Tibial nerve (tissue), 4 donors: ENCODE measurements at regions not wholly inside any gene's neighbourhood (a gene's known extent, or its start where the extent isn't known, plus 50 kb on each side); places are given as distances from the start of the nearest gene placed in this dataset.

Experiments used
- DNase-seq, 2 donors: peaks; one replicate each; pipeline ENCODE4 v3.0.0-alpha.2; 2019; ENCODE audit warnings: low spot score in 2 of 2
- H3K27ac ChIP-seq, 4 donors: fragments of 200-600 bp; sonication (generic) in 3 of 4; one replicate each; pipeline ENCODE4 v1.5.1; 2017 to 2019; ENCODE audit warnings: mild to moderate bottlenecking in 1 of 4
- H3K27me3 ChIP-seq, 2 donors: fragments of 200-600 bp; sonication (generic) in 1 of 2; one replicate each; pipeline versions ENCODE4 v1.5.1 to v1.6.0; 2017 to 2019
- H3K36me3 ChIP-seq, 3 donors: fragments of 200-600 bp; sonication (generic); one replicate each; pipeline ENCODE4 v1.5.1; 2018 to 2019
- H3K4me1 ChIP-seq, 4 donors: fragments of 200-600 bp; sonication (generic) in 3 of 4; one replicate each; pipeline ENCODE4 v1.5.1; 2017 to 2019
- H3K4me3 ChIP-seq, 4 donors: fragments of 200-600 bp; sonication (generic) in 3 of 4; one replicate each; pipeline ENCODE4 v1.5.1; 2017 to 2019; ENCODE audit warnings: mild to moderate bottlenecking in 1 of 4, moderate library complexity in 1 of 4
- H3K9me3 ChIP-seq, 4 donors: fragments of 200-600 bp; sonication (generic) in 3 of 4; one replicate each; pipeline ENCODE4 v1.5.1; 2017 to 2019
- CTCF ChIP-seq, 5 experiments: fragments of 200-600 bp in 3 of 5; fragments of 450-650 bp in 2 of 5; sonication (generic) in 3 of 5; IDR thresholded peaks; one replicate each; pipeline ENCODE4 v1.5.1; 2016 to 2019; ENCODE audit warnings: antibody characterized with exemption in 5 of 5, mild to moderate bottlenecking in 3 of 5, moderate library complexity in 2 of 5
- EP300 ChIP-seq, 2 donors: sonication (generic); formaldehyde crosslinking; IDR thresholded peaks; one replicate each; pipeline ENCODE4 v1.6.1; 2017; ENCODE audit warnings: antibody characterized with exemption in 2 of 2, mild to moderate bottlenecking in 1 of 2
- POLR2A ChIP-seq, 2 donors: fragments of 450-650 bp; IDR thresholded peaks; one replicate each; pipeline ENCODE4 v1.6.1; 2017; ENCODE audit warnings: antibody characterized with exemption in 2 of 2, mild to moderate bottlenecking in 2 of 2, moderate library complexity in 2 of 2
- WGBS, 2 donors: methylation state at CpG; one replicate each; pipeline ENCODE4 v1.1.5; 2018; 5-methylcytosine and 5-hydroxymethylcytosine counted together

- DNase-seq, result no peak
- 95 to 97% methylated on average over 2 of the region's 2 CpGs for WGBS, 2 donors
- H3K27me3 ChIP-seq, result no peaks in the 10 kb centered on the region
- H3K36me3 ChIP-seq, result peaks cover 0 to 24% (median 0%) of the 10 kb centered on the region in 3 donors
- TF ChIP-seq CTCF (IDR thresholded peaks at IDR 0.05) (no peak), POLR2A (IDR thresholded peaks at IDR 0.05) (no peak)
- no peak overlapping the region for H3K4me3 ChIP-seq
- no peak overlapping the region for H3K27ac ChIP-seq
- no peaks in the 10 kb centered on the region for H3K9me3 ChIP-seq
- peaks cover 0 to 10% (median 0%) of the 10 kb centered on the region in 4 donors for H3K4me1 ChIP-seq
Measured at GRCh38 chr22:42203609-42204008, 66.8 kb downstream of the TCF20 start.

- Histone ChIP-seq H3K36me3 (peaks cover 0 to 17% (median 0%) of the 10 kb centered on the region in 3 donors), H3K27ac (no peak overlapping the region), H3K4me1 (peaks cover 0 to 4% (median 0%) of the 10 kb centered on the region in 4 donors), H3K27me3 (no peaks in the 10 kb centered on the region), H3K9me3 (no peaks in the 10 kb centered on the region), H3K4me3 (no peak overlapping the region)
- TF ChIP-seq POLR2A (IDR thresholded peaks at IDR 0.05) (no peak), EP300 (IDR thresholded peaks at IDR 0.05) (no peak), CTCF (IDR thresholded peaks at IDR 0.05) (no peak)
- WGBS, 2 donors, result 87 to 94% methylated on average over 6 of the region's 6 CpGs
- no peak for DNase-seq
Measured at GRCh38 chr22:42202669-42203068, 67.8 kb downstream of the TCF20 start.

- Histone ChIP-seq H3K27me3 (no peaks in the 10 kb centered on the region), H3K4me1 (no peaks in the 10 kb centered on the region), H3K27ac (no peak overlapping the region), H3K4me3 (no peak overlapping the region), H3K36me3 (peaks cover 0 to 11% (median 0%) of the 10 kb centered on the region in 3 donors), H3K9me3 (no peaks in the 10 kb centered on the region)
- WGBS, 2 donors, result 64 to 91% methylated on average over 1 of the region's 1 CpG
- no peak for DNase-seq
- no peak for TF ChIP-seq EP300 (IDR thresholded peaks at IDR 0.05)
Measured at GRCh38 chr22:42202048-42202447, 68.4 kb downstream of the TCF20 start.

- H3K27ac ChIP-seq, result no peak overlapping the region
- no peaks in the 10 kb centered on the region for H3K27me3 ChIP-seq
- H3K36me3 ChIP-seq, result peaks cover 0 to 9% (median 0%) of the 10 kb centered on the region in 3 donors
- TF ChIP-seq EP300 (IDR thresholded peaks at IDR 0.05) (no peak), CTCF (IDR thresholded peaks at IDR 0.05) (no peak), POLR2A (IDR thresholded peaks at IDR 0.05) (no peak)
- DNase-seq, result no peak
- WGBS, 2 donors, result 95 to 97% methylated on average over 5 of the region's 5 CpGs
- no peak overlapping the region for H3K4me3 ChIP-seq
- H3K9me3 ChIP-seq, result no peaks in the 10 kb centered on the region
- H3K4me1 ChIP-seq, result no peaks in the 10 kb centered on the region
Measured at GRCh38 chr22:42199025-42199424, 68.4 kb upstream of the CYP2D6 start.

- 63 to 75% methylated on average over 3 of the region's 3 CpGs for WGBS, 2 donors
Measured at GRCh38 chr22:42198226-42198625, 67.6 kb upstream of the CYP2D6 start.

More at GRCh38 chr22:42198226-42198625, 67.6 kb upstream of the CYP2D6 start:
- TF ChIP-seq POLR2A (IDR thresholded peaks at IDR 0.05) (no peak), EP300 (IDR thresholded peaks at IDR 0.05) (no peak), CTCF (IDR thresholded peaks at IDR 0.05) (no peak)
- Histone ChIP-seq H3K36me3 (peaks cover 0 to 9% (median 0%) of the 10 kb centered on the region in 3 donors), H3K4me3 (no peak overlapping the region), H3K27ac (no peak overlapping the region), H3K27me3 (no peaks in the 10 kb centered on the region), H3K9me3 (no peaks in the 10 kb centered on the region), H3K4me1 (peaks cover 0 to 2% (median 0%) of the 10 kb centered on the region in 4 donors)
- DNase-seq, result no peak
